Liver (tissue), 8 donors: ENCODE measurements at regions not wholly inside any gene's neighbourhood (a gene's known extent, or its start where the extent isn't known, plus 50 kb on each side); places are given as distances from the start of the nearest gene placed in this dataset.

Experiments
- DNase-seq: peaks from one replicate; pipeline ENCODE4 v3.0.0-alpha.2; 2017; ENCODE audit warnings: low spot score
- H3K27ac ChIP-seq, 2 donors: one replicate each; pipeline ENCODE4 v1.7.0; 2013; ENCODE audit warnings: inconsistent platforms in 2 of 2, low read length in 2 of 2, control low read depth in 1 of 2, low read depth in 1 of 2, mild to moderate bottlenecking in 1 of 2
- H3K27me3 ChIP-seq, 4 donors: one replicate each; pipeline versions ENCODE4 v1.6.1 to v1.7.0; 2013; ENCODE audit warnings: low read length in 3 of 4, inconsistent platforms in 1 of 4, mild to moderate bottlenecking in 1 of 4, moderate library complexity in 1 of 4; ENCODE audit not compliant: control insufficient read depth in 4 of 4, insufficient read depth in 4 of 4
- H3K36me3 ChIP-seq, 4 donors: one replicate each; pipeline versions ENCODE4 v1.6.1 to v1.7.0; 2013; ENCODE audit warnings: low read length in 3 of 4, mild to moderate bottlenecking in 3 of 4, low read depth in 1 of 4, moderate library complexity in 1 of 4; ENCODE audit not compliant: control insufficient read depth in 4 of 4, insufficient read depth in 3 of 4
- H3K4me1 ChIP-seq, 4 donors: one replicate each; pipeline versions ENCODE4 v1.6.1 to v1.7.0; 2013; ENCODE audit warnings: low read length in 3 of 4, mild to moderate bottlenecking in 3 of 4, moderate library complexity in 1 of 4; ENCODE audit not compliant: control insufficient read depth in 4 of 4, insufficient read depth in 4 of 4
- H3K4me3 ChIP-seq, 3 donors: one replicate each; pipeline versions ENCODE4 v1.6.1 to v1.7.0; 2013; ENCODE audit warnings: low read length in 3 of 3, control low read depth in 1 of 3, low read depth in 1 of 3, mild to moderate bottlenecking in 1 of 3
- H3K9ac ChIP-seq, 2 donors: one replicate each; pipeline ENCODE4 v1.7.0; 2013; ENCODE audit warnings: low read length in 2 of 2, mild to moderate bottlenecking in 2 of 2, moderate library complexity in 2 of 2, control low read depth in 1 of 2, low read depth in 1 of 2
- H3K9me3 ChIP-seq, 4 donors: one replicate each; pipeline versions ENCODE4 v1.6.1 to v1.7.0; 2013; ENCODE audit warnings: low read length in 3 of 4; ENCODE audit not compliant: control insufficient read depth in 4 of 4
- ATF3 ChIP-seq: IDR thresholded peaks from 2 replicates; pipeline ENCODE4 v1.6.1; 2016; ENCODE audit warnings: antibody characterized with exemption
- CTCF ChIP-seq: fragments of 150-350 bp; IDR thresholded peaks from 2 replicates; pipeline ENCODE4 v1.5.1; 2017; ENCODE audit warnings: improper control_type of control experiment, low read depth, low read length; ENCODE audit not compliant: missing input control
- FOXA1 ChIP-seq: IDR thresholded peaks from 2 replicates; pipeline ENCODE4 v1.6.1; 2016; ENCODE audit warnings: antibody characterized with exemption
- FOXA2 ChIP-seq: IDR thresholded peaks from 2 replicates; pipeline ENCODE4 v1.6.1; 2016; ENCODE audit warnings: antibody characterized with exemption
- GABPA ChIP-seq, 2 donors: IDR thresholded peaks in 1 of 2; conservative IDR thresholded peaks in 1 of 2; 2 replicates each; pipeline ENCODE4 v1.6.1; 2016; ENCODE audit warnings: antibody characterized with exemption in 2 of 2, mild to moderate bottlenecking in 1 of 2, moderate library complexity in 1 of 2
- HNF4A ChIP-seq, 2 donors: conservative IDR thresholded peaks; 2 replicates each; pipeline ENCODE4 v1.6.1; 2016; ENCODE audit warnings: antibody characterized with exemption in 2 of 2, mild to moderate bottlenecking in 2 of 2
- HNF4G ChIP-seq: IDR thresholded peaks from 2 replicates; pipeline ENCODE4 v1.6.1; 2016; ENCODE audit warnings: antibody characterized with exemption
- JUND ChIP-seq, 2 donors: IDR thresholded peaks; 2 replicates each; pipeline ENCODE4 v1.6.1; 2016; ENCODE audit warnings: antibody characterized with exemption in 2 of 2
- MAX ChIP-seq: IDR thresholded peaks from 2 replicates; pipeline ENCODE4 v1.6.1; 2016; ENCODE audit warnings: antibody characterized with exemption
- NR2F2 ChIP-seq: IDR thresholded peaks from 2 replicates; pipeline ENCODE4 v1.6.1; 2016; ENCODE audit warnings: antibody characterized with exemption
- RAD21 ChIP-seq, 2 donors: IDR thresholded peaks; 2 replicates each; pipeline ENCODE4 v1.6.1; 2016; ENCODE audit warnings: antibody characterized with exemption in 2 of 2, mild to moderate bottlenecking in 2 of 2
- REST ChIP-seq: IDR thresholded peaks from 2 replicates; pipeline ENCODE4 v1.6.1; 2016; ENCODE audit warnings: antibody characterized with exemption, mild to moderate bottlenecking
- RXRA ChIP-seq, 2 donors: IDR thresholded peaks; 2 replicates each; pipeline ENCODE4 v1.6.1; 2017 to 2018; ENCODE audit warnings: antibody characterized with exemption in 2 of 2, mild to moderate bottlenecking in 1 of 2
- SP1 ChIP-seq: IDR thresholded peaks from 2 replicates; pipeline ENCODE4 v1.6.1; 2018; ENCODE audit warnings: antibody characterized with exemption, mild to moderate bottlenecking
- TAF1 ChIP-seq: conservative IDR thresholded peaks from 2 replicates; pipeline ENCODE4 v1.6.1; 2016; ENCODE audit warnings: antibody characterized with exemption, mild to moderate bottlenecking
- YY1 ChIP-seq: IDR thresholded peaks from 2 replicates; pipeline ENCODE4 v1.6.1; 2016; ENCODE audit warnings: antibody characterized with exemption, mild to moderate bottlenecking
- ZBTB33 ChIP-seq: IDR thresholded peaks from 2 replicates; pipeline ENCODE4 v1.6.1; 2016; ENCODE audit warnings: antibody characterized with exemption
- WGBS: extraction: QIAGEN DNeasy Blood & Tissue Kit; methylation state at CpG from one replicate; pipeline ENCODE4 v1.1.7; 2013; 5-methylcytosine and 5-hydroxymethylcytosine counted together
- donor health status: healthy.
- donor health status: healthy.
- donor health status: healthy.
- donor health status: healthy.
- donor health status: healthy.

GRCh38 chr2:22403748-22404147 is 981.2 kb upstream of the KLHL29 start:
- DNase-seq: no peak
- Histone ChIP-seq H3K27me3 (no peaks in the 10 kb centered on the region), H3K27ac (no peak overlapping the region), H3K9me3 (no peaks in the 10 kb centered on the region), H3K36me3 (no peaks in the 10 kb centered on the region), H3K4me3 (no peak overlapping the region), H3K4me1 (peaks cover 0 to 4% (median 3%) of the 10 kb centered on the region in 4 donors), H3K9ac (no peak overlapping the region)
- 82% methylated on average over 1 of the region's 1 CpG for WGBS
- TF ChIP-seq FOXA1 (no peak), SP1 (no peak), ZBTB33 (no peak)

- Histone ChIP-seq H3K9me3 (no peaks in the 10 kb centered on the region), H3K27ac (no peak overlapping the region), H3K36me3 (no peaks in the 10 kb centered on the region), H3K4me3 (no peak overlapping the region), H3K4me1 (peaks cover 0 to 7% (median 4%) of the 10 kb centered on the region in 4 donors), H3K27me3 (no peaks in the 10 kb centered on the region), H3K9ac (no peak overlapping the region)
- 90% methylated on average over 2 of the region's 2 CpGs for WGBS
- DNase-seq: no peak
- no peak for TF ChIP-seq ATF3
- no peak for TF ChIP-seq RXRA (IDR thresholded peaks at IDR 0.05)
- no peak for TF ChIP-seq FOXA2
- TF ChIP-seq NR2F2: no peak
- no peak for TF ChIP-seq MAX
- no peak for TF ChIP-seq TAF1
- no peak for TF ChIP-seq HNF4A (conservative IDR thresholded peaks at IDR 0.05)
- no peak for TF ChIP-seq ZBTB33
- TF ChIP-seq JUND (IDR thresholded peaks at IDR 0.05): no peak
- TF ChIP-seq YY1: no peak
- TF ChIP-seq REST: no peak
- no peak for TF ChIP-seq FOXA1
- no peak for TF ChIP-seq GABPA (IDR thresholded peaks at IDR 0.05 in 1 of 2, conservative IDR thresholded peaks at IDR 0.05 in 1 of 2)
- no peak for TF ChIP-seq RAD21 (IDR thresholded peaks at IDR 0.05)
- no peak for TF ChIP-seq CTCF
- no peak for TF ChIP-seq HNF4G
- TF ChIP-seq SP1: no peak
These were observed 978.4 kb upstream of the KLHL29 start for GRCh38 chr2:22406625-22407024.
